Sigmoid colon (tissue), 6 donors: ENCODE measurements at regions not wholly inside any gene's neighbourhood (a gene's known extent, or its start where the extent isn't known, plus 50 kb on each side); places are given as distances from the start of the nearest gene placed in this dataset.

Experiments used
- DNase-seq: peaks from one replicate; pipeline ENCODE4 v3.0.0-alpha.2; 2019
- H3K27ac ChIP-seq, 4 donors: fragments of 200-600 bp; sonication (generic); one replicate each; pipeline ENCODE4 v1.5.1; 2016 to 2019; ENCODE audit warnings: mild to moderate bottlenecking in 1 of 4
- H3K27me3 ChIP-seq, 3 donors: fragments of 200-600 bp; sonication (generic); one replicate each; pipeline ENCODE4 v1.5.1; 2019; ENCODE audit warnings: mild to moderate bottlenecking in 1 of 3
- H3K36me3 ChIP-seq, 4 donors: fragments of 200-600 bp; sonication (generic); one replicate each; pipeline ENCODE4 v1.5.1; 2016 to 2019
- H3K4me1 ChIP-seq, 4 donors: fragments of 200-600 bp; sonication (generic); one replicate each; pipeline ENCODE4 v1.5.1; 2017 to 2019
- H3K4me3 ChIP-seq, 4 donors: fragments of 200-600 bp; sonication (generic); one replicate each; pipeline ENCODE4 v1.5.1; 2017 to 2019; ENCODE audit warnings: mild to moderate bottlenecking in 2 of 4, moderate library complexity in 1 of 4
- H3K9me3 ChIP-seq, 4 donors: fragments of 200-600 bp in 3 of 4; sonication (generic) in 3 of 4; one replicate each; pipeline versions ENCODE4 v1.5.1 to v1.6.1; 2013 to 2019
- EP300 ChIP-seq, 4 donors: sonication (generic); formaldehyde crosslinking; IDR thresholded peaks; one replicate each; pipeline ENCODE4 v1.6.1; 2017; ENCODE audit warnings: antibody characterized with exemption in 4 of 4
- POLR2A ChIP-seq, 2 donors: fragments of 450-650 bp; IDR thresholded peaks; one replicate each; pipeline ENCODE4 v1.6.1; 2016; ENCODE audit warnings: antibody characterized with exemption in 2 of 2, mild to moderate bottlenecking in 2 of 2, moderate library complexity in 2 of 2
- POLR2AphosphoS5 ChIP-seq, 4 donors: sonication (generic); formaldehyde crosslinking; IDR thresholded peaks; one replicate each; pipeline ENCODE4 v1.6.1; 2017; ENCODE audit warnings: antibody characterized with exemption in 4 of 4
- WGBS, 2 donors: extraction: QIAGEN DNeasy Blood & Tissue Kit; methylation state at CpG; one replicate each; pipeline ENCODE4 v1.1.7; 2013; 5-methylcytosine and 5-hydroxymethylcytosine counted together
- intact Hi-C: fragments of 100-400 bp; cut with DNase I; formaldehyde crosslinking; loops from one replicate; pipeline ENCODE4 v1.15.1; 2023
- TF ChIP-seq, protein P1 (sequence below), 4 experiments: fragments of 450-650 bp in 3 of 4; fragments of 200-600 bp in 1 of 4; IDR thresholded peaks; one replicate each; pipeline ENCODE4 v1.5.1; 2016 to 2019; ENCODE audit warnings: antibody characterized with exemption in 4 of 4, mild to moderate bottlenecking in 3 of 4, moderate library complexity in 2 of 4
- donor health status: healthy with polysubstance abuse.
- donor health status: healthy.

DNA sequence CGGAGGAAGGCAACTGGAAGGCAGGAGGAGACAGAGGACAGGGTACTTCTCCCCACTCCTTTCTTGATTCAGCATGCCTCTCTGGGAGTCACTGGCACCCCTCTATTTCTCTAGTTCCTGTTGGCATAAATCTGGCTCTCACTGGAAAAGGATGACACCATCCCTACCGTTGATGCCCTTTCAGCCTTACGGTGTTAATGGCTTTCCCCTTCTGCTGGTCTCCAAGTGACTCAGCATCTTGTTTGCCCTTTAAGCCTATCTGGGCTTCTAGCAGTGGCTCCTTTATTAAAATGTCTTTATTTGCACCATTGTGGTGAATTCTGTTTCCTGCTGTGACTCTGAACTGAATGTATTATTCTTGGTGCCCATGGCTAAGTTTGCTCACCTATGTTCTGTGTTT lies 227.3 kb upstream of the GLRA1 start:
- Histone ChIP-seq H3K36me3 (no peaks in the 10 kb centered on the region), H3K9me3 (no peaks in the 10 kb centered on the region), H3K27ac (no peak overlapping the region), H3K4me3 (no peak overlapping the region), H3K4me1 (no peaks in the 10 kb centered on the region), H3K27me3 (no peaks in the 10 kb centered on the region)
- intact Hi-C loops = no loop called here
- no peak for TF ChIP-seq POLR2AphosphoS5 (IDR thresholded peaks at IDR 0.05)
- TF ChIP-seq, protein P1, sequence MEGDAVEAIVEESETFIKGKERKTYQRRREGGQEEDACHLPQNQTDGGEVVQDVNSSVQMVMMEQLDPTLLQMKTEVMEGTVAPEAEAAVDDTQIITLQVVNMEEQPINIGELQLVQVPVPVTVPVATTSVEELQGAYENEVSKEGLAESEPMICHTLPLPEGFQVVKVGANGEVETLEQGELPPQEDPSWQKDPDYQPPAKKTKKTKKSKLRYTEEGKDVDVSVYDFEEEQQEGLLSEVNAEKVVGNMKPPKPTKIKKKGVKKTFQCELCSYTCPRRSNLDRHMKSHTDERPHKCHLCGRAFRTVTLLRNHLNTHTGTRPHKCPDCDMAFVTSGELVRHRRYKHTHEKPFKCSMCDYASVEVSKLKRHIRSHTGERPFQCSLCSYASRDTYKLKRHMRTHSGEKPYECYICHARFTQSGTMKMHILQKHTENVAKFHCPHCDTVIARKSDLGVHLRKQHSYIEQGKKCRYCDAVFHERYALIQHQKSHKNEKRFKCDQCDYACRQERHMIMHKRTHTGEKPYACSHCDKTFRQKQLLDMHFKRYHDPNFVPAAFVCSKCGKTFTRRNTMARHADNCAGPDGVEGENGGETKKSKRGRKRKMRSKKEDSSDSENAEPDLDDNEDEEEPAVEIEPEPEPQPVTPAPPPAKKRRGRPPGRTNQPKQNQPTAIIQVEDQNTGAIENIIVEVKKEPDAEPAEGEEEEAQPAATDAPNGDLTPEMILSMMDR (IDR thresholded peaks at IDR 0.05) = no peak
- TF ChIP-seq EP300 (IDR thresholded peaks at IDR 0.05) = no peak
- no peak for TF ChIP-seq POLR2A (IDR thresholded peaks at IDR 0.05)
- WGBS, 2 donors = 81 to 83% methylated on average over 3 of the region's 3 CpGs
- DNase-seq = no peak

- H3K27ac ChIP-seq = no peak overlapping the region
- H3K36me3 ChIP-seq = no peaks in the 10 kb centered on the region
- DNase-seq = no peak
- no peak for TF ChIP-seq POLR2A (IDR thresholded peaks at IDR 0.05)
- no peak for TF ChIP-seq POLR2AphosphoS5 (IDR thresholded peaks at IDR 0.05)
- TF ChIP-seq, protein P1 (IDR thresholded peaks at IDR 0.05) = no peak
- TF ChIP-seq EP300 (IDR thresholded peaks at IDR 0.05) = no peak
- intact Hi-C loops = no loop called here
- 76 to 78% methylated on average over 4 of the region's 4 CpGs for WGBS, 2 donors
- H3K4me3 ChIP-seq = no peak overlapping the region
- no peaks in the 10 kb centered on the region for H3K9me3 ChIP-seq
- no peaks in the 10 kb centered on the region for H3K4me1 ChIP-seq
- no peaks in the 10 kb centered on the region for H3K27me3 ChIP-seq
These were observed 226.5 kb upstream of the GLRA1 start for GRCh38 chr5:152151113-152151512.

- Histone ChIP-seq H3K36me3 (no peaks in the 10 kb centered on the region), H3K4me3 (no peak overlapping the region), H3K27me3 (no peaks in the 10 kb centered on the region), H3K27ac (no peak overlapping the region), H3K9me3 (no peaks in the 10 kb centered on the region), H3K4me1 (no peaks in the 10 kb centered on the region)
- no peak for DNase-seq
- intact Hi-C loops = no loop called here
- TF ChIP-seq EP300 (IDR thresholded peaks at IDR 0.05) (no peak), POLR2A (IDR thresholded peaks at IDR 0.05) (no peak), POLR2AphosphoS5 (IDR thresholded peaks at IDR 0.05) (no peak)
- TF ChIP-seq, protein P1 (IDR thresholded peaks at IDR 0.05) = no peak
These were observed 222.6 kb upstream of the GLRA1 start for GRCh38 chr5:152147286-152147685.

- Histone ChIP-seq H3K27me3 (no peaks in the 10 kb centered on the region), H3K36me3 (no peaks in the 10 kb centered on the region), H3K4me1 (no peaks in the 10 kb centered on the region), H3K27ac (no peak overlapping the region), H3K9me3 (no peaks in the 10 kb centered on the region), H3K4me3 (no peak overlapping the region)
- WGBS, 2 donors = 78 to 79% methylated on average over 8 of the region's 8 CpGs
- TF ChIP-seq POLR2A (IDR thresholded peaks at IDR 0.05) = no peak
- TF ChIP-seq, protein P1 (IDR thresholded peaks at IDR 0.05) = no peak
- no peak for TF ChIP-seq POLR2AphosphoS5 (IDR thresholded peaks at IDR 0.05)
- no peak for TF ChIP-seq EP300 (IDR thresholded peaks at IDR 0.05)
- no peak for DNase-seq
- intact Hi-C loops = no loop called here
These were observed 221.9 kb upstream of the GLRA1 start for GRCh38 chr5:152146566-152146965.

- WGBS, 2 donors = 72 to 84% methylated on average over 2 of the region's 2 CpGs
- H3K4me3 ChIP-seq = no peak overlapping the region
- no peak for DNase-seq
- TF ChIP-seq, protein P1 (IDR thresholded peaks at IDR 0.05) = no peak
- TF ChIP-seq POLR2AphosphoS5 (IDR thresholded peaks at IDR 0.05) = no peak
- no peak for TF ChIP-seq EP300 (IDR thresholded peaks at IDR 0.05)
- no peak for TF ChIP-seq POLR2A (IDR thresholded peaks at IDR 0.05)
- no peak overlapping the region for H3K27ac ChIP-seq
- no peaks in the 10 kb centered on the region for H3K4me1 ChIP-seq
- intact Hi-C loops = loop anchor here (5.0 kb wide), 1 partner anchor 317 kb away; no protein-coding TSS in a partner anchor
- no peaks in the 10 kb centered on the region for H3K9me3 ChIP-seq
- no peaks in the 10 kb centered on the region for H3K36me3 ChIP-seq
- no peaks in the 10 kb centered on the region for H3K27me3 ChIP-seq
These were observed 219.9 kb upstream of the GLRA1 start for GRCh38 chr5:152144556-152144955.
